Fibroblast of upper back skin (primary cell): ENCODE measurements at regions not wholly inside any gene's neighbourhood (a gene's known extent, or its start where the extent isn't known, plus 50 kb on each side); places are given as distances from the start of the nearest gene placed in this dataset.

ENCODE experiments used
- DNase-seq: peaks from one replicate; pipeline ENCODE4 v3.0.0-alpha.2; 2013

DNA sequence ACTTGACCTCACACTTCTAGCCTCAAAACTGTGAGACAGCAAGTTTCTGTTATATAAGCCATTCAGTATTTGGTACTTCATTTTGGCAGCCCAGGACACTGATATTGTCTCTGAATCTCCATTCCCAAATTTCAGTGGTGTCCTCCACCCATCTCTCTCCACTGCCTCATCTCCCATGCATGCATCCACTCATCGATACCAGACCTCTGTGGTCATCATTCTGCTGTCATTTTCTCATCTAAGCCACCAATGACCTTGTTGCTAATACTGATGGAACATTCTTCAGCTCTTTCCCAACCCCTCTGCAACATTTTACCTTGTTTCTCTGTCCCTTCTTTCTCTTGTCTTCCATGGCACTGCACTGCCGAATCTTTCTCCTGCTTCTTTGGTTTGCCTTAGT is 221.8 kb downstream of the SNX18 start:
- DNase-seq, result no peak

- no peak for DNase-seq
These were observed 221.4 kb downstream of the SNX18 start for GRCh38 chr5:54738973-54739367.

GRCh38 chr5:54738118-54738972 is 220.8 kb downstream of the SNX18 start:
- DNase-seq, result peak; percentile 55

GRCh38 chr5:54736003-54736797 is 218.6 kb downstream of the SNX18 start:
- DNase-seq, result no peak

GRCh38 chr5:54733101-54733500 is 215.5 kb downstream of the SNX18 start:
- DNase-seq, result no peak

DNA sequence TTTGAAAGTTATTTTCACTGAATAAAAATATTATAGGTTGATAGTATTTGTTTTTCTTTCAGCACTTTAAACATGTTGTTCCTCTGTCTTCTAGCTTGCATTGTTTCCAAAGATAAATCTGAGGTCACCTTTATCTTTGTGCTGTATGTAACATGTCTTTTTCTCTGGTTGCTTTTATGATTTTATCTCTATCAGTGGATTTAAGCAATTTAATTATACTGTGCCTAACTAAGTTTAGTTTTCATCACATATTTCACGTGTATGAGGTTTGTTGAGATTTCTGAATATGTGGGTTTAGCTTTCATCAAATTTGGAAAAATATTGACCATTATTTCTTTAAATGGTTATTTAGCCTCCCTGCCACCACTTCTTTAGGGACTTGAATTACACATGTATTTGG is 214.5 kb downstream of the SNX18 start:
- no peak for DNase-seq

GRCh38 chr5:54728588-54728915 is 211.0 kb downstream of the SNX18 start:
- no peak for DNase-seq

DNA sequence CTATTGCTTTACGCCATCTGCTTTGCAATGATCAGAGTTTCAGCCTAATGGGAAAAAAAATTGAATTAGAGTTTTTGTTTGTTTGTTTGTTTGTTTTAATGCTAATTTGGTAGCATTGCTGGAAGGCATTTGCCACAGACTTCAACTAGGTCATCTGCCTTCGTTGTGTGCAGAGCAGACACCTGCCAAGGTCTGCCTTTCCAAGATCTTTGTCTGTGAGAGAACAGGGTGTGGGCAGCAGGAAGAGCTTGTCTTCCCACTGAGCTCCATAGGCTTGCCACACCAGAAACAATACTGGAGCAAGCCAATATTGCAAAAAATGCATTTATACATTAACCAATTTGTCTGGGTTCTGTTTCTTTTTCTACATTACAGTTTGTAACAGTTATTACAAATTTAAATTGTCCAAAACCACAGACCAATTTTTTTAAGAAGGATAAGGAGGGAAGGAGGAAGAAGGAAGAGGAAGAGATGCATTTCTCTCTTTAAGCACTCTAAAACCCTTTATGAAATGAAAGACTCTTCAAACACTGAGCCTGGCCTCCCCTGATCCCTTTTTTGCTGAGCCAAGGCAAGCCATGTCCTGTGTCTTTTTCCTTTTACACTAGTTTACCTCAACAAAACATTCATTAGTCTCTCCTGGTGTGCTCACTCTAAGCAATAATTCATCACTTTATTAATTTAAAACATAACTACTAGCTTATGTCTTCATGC is 210.5 kb downstream of the SNX18 start:
- no peak for DNase-seq

DNA sequence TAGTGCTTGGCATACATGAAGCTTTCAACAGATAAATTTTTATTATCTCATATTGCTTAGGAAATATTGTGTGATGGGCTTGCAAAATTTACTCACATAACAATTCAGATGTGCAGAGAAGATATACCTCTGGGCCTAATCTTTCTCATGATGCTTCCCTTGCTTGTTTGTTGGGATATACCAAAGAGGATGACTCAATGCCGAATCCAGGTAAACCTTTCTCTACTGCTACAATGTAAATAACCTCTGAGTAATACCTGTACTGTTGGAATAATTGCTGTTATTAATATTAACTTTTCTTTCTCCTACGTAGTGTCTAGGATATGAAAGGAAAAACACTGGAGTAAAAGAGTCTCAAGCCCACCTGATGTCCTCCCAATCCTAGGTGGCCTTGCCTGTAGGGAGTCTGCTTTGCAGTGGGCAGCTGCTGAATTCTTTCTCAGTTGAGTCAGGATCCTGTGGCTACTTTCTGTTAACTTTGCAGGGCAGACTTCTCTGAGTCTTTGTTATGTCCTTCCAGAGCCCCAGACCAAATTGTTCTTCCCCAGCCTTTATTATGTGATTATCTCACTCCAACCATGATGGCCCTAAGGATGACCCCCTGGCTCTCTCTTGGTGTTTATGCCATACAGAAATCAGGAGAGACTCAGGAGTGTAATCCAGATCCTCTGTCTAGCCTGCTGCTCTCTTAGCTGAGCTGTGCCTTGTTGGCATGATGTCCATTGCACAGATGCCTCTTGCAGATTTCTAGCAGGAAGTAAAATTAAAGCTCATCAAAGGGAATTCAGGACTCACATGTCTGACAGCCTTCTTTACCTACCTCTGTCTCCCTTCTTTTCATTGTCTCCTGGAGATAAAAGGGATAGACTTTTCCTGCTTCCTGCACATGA is 208.1 kb downstream of the SNX18 start:
- peak; percentile 43 for DNase-seq

DNA sequence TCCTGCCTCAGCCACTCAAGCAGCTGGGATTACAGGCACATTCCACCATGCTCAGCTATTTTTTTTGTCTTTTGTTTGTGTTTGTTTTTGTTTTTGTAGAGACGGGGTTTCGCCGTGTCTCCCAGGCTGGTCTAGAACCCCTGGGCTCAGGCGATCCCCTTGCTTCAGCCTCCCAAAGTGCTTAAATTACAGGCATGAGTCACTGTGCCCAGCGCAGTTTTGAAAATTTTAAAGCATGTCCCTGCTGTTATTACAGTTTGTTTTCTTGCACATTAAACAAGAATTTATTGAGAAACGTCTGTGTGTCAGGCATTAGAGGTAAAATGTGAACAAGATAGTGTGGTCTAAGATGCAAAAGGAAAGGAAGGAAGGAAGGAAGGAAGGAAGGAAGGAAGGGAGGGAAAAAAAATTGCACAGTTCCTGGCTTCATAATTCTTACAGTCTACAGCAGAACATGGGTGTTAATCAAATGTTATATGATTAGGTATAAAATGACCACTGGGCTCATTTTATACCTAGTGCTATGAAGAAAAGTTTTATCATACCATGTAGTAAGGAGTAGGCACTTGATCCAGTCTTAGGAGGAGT is 205.4 kb downstream of the SNX18 start:
- peak; percentile 34 for DNase-seq

GRCh38 chr5:54721951-54722654 is 204.5 kb downstream of the SNX18 start:
- no peak for DNase-seq

GRCh38 chr5:54721116-54721515 is 203.6 kb downstream of the SNX18 start:
- DNase-seq, result no peak

DNA sequence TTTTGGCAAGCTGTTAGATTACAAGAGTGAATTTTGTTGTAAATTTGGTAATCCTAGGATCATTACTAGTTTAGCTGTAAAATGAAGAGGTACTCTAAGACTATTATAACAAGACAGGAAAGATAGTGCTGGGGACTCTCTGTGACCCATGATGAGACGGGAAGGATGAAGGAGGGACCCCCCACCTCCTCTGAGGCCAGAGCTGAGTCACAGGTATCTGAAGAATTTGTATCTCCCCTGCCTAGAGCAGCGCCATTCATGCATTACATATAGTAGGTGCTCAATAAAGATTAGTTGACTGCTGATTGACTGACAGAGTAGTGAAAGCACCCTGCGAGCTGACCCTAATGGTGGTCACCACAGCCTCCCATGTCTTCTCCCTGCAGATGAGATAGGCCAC is 202.8 kb downstream of the SNX18 start:
- DNase-seq, result peak; percentile 41

GRCh38 chr5:54719384-54720283 is 202.1 kb downstream of the SNX18 start:
- DNase-seq, result peak; percentile 96

GRCh38 chr5:54718656-54719055 is 201.1 kb downstream of the SNX18 start:
- DNase-seq, result peak; percentile 73

DNA sequence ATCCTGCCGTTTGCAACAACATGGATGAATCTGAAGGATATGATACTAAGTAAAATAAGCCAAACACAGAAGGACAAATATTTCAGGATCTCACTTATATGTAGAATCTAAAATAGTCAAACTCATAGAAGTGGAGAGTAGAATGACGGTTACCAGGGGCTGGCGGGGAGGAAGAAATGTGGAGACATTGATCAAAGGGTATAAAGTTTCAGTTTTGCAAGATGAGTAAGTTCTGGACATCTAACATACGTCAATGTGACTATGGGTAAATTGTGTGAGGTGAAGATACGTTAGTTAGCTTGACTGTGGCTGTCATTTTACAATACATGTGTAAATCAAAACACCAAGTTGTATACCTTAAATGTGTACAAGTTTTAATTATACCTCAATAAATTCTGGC is 200.3 kb downstream of the SNX18 start:
- DNase-seq, result no peak

- DNase-seq, result no peak
These were observed 199.9 kb downstream of the SNX18 start for GRCh38 chr5:54717459-54717858.

DNA sequence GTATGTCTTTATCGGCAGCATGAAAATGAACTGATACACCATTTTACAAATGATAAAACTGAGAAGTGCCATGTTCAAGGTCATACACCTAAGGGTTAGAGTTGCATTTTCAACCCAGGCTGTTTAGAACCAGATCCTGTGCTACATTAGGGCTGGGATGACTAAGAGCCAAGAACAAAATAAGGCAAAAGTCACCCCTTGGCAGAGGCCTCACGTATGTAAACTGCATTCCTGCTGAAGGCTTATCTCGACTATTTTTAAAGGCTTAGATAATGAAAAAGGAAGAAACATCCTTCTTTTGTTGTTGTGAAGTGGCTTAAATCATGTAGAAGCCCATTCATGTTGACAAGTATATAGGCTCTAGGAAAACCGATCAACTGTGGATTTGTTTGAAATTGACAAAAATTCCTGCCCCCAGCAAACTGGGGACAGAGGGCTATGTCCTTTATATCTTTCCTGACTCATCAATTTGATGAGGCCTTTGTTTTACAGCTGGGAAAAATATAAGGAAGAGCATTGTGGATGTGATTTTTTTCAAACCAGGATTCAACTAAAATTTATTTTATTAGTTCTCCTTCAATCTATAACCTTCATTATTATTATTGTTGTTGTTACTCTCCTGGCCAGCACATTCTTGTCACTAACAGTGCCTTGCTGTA is 196.5 kb downstream of the SNX18 start:
- DNase-seq, result peak; percentile 37

DNA sequence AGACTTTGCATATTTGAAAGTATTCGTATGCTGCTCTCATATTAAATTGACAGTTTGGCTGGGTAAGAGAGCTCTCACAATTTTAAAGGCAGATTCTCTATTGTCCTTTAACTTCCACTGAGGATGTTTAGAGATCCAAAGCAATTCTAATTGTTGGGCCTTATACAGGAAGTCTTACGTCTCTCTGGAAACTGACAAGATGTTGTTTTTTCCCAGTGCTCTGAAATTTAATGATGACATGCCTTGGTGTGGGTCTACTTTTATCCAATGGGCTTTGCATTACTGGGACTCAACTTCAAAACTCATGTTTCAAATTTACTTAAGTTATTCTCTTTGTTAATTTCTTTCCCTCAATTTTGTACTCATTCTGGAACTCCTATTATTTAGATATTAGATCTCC is 191.5 kb downstream of the SNX18 start:
- DNase-seq, result no peak

- no peak for DNase-seq
These were observed 190.3 kb downstream of the SNX18 start for GRCh38 chr5:54707841-54708240.
